OCI-LY7 (cell line): ENCODE measurements at regions not wholly inside any gene's neighbourhood (a gene's known extent, or its start where the extent isn't known, plus 50 kb on each side); places are given as distances from the start of the nearest gene placed in this dataset.

Source experiments
- BruUV-seq: library from RNA; stranded (reverse); fragments of 400-500 nt; replicated peaks from 2 replicates; lab custom pipeline; 2021; lab: Mats Ljungman, UMichigan
- CTCF ChIA-PET: fragments of 300-600 bp; sonication (Branson Sonifier 250); formaldehyde crosslinking; loops from one replicate; lab custom pipeline; 2022; ENCODE audit warnings: antibody characterized with exemption; ENCODE audit not compliant: unreplicated experiment; lab: Charles Lee
- POLR2A ChIA-PET: fragments of 300-600 bp; sonication (Branson Sonifier 250); formaldehyde crosslinking; loops from one replicate; lab custom pipeline; 2022; ENCODE audit warnings: antibody characterized with exemption; lab: Charles Lee
- DNase-seq: peaks from one replicate; pipeline ENCODE4 v3.0.0-alpha.2; 2015; ENCODE audit warnings: low spot score
- H2AFZ ChIP-seq: fragments of 200-600 bp; sonication (generic), shearing (Covaris generic); 2 replicates; pipeline ENCODE4 v1.6.1; 2014; ENCODE audit warnings: mild to moderate bottlenecking, antibody characterized with exemption, low read length, moderate library complexity
- H3K27ac ChIP-seq: fragments of 200-600 bp; sonication (generic); 2 replicates; pipeline ENCODE4 v1.5.1; 2014; ENCODE audit warnings: mixed run types, low read depth, mild to moderate bottlenecking, moderate library complexity, low read length, inconsistent platforms; ENCODE audit not compliant: poor library complexity, severe bottlenecking
- H3K36me3 ChIP-seq: fragments of 200-600 bp; sonication (generic); 2 replicates; pipeline ENCODE4 v1.6.1; 2014; ENCODE audit warnings: mild to moderate bottlenecking, antibody characterized with exemption, low read length, moderate library complexity, mixed read lengths; ENCODE audit not compliant: insufficient read depth
- H3K4me1 ChIP-seq: fragments of 200-600 bp; sonication (generic); 2 replicates; pipeline ENCODE4 v1.5.1; 2014; ENCODE audit warnings: mild to moderate bottlenecking, low read length; ENCODE audit not compliant: insufficient read depth, poor library complexity, severe bottlenecking
- H3K4me2 ChIP-seq: fragments of 200-600 bp; sonication (generic); 2 replicates; pipeline ENCODE4 v1.6.1; 2014; ENCODE audit warnings: mild to moderate bottlenecking, low read length
- H3K4me3 ChIP-seq: fragments of 200-600 bp; sonication (generic); 2 replicates; pipeline ENCODE4 v1.5.1; 2014; ENCODE audit warnings: mild to moderate bottlenecking, low read depth, low read length; ENCODE audit not compliant: poor library complexity, severe bottlenecking
- H3K79me2 ChIP-seq: fragments of 200-600 bp; sonication (generic); 2 replicates; pipeline ENCODE4 v1.6.1; 2016; ENCODE audit warnings: low read depth, mild to moderate bottlenecking, low read length, moderate library complexity, mixed read lengths; ENCODE audit not compliant: insufficient read depth
- H3K9me2 ChIP-seq: fragments of 200-600 bp; sonication (generic); 2 replicates; pipeline ENCODE4 v1.6.1; 2016; ENCODE audit warnings: mild to moderate bottlenecking, low read length, mixed read lengths; ENCODE audit not compliant: insufficient read depth
- H3K9me3 ChIP-seq: fragments of 200-600 bp; sonication (generic); 2 replicates; pipeline ENCODE4 v1.6.1; 2014; ENCODE audit warnings: mild to moderate bottlenecking, mixed run types, low read length, mixed read lengths
- H4K20me1 ChIP-seq: fragments of 200-600 bp; sonication (generic); 2 replicates; pipeline ENCODE4 v1.6.1; 2014; ENCODE audit warnings: mild to moderate bottlenecking, antibody characterized with exemption, low read length, moderate library complexity, mixed read lengths; ENCODE audit not compliant: insufficient read depth
- EZH2phosphoT487 ChIP-seq: fragments of 200-600 bp; sonication (generic); IDR thresholded peaks from 2 replicates; pipeline ENCODE4 v1.6.1; 2018; ENCODE audit warnings: low read depth, borderline replicate concordance, mild to moderate bottlenecking, mixed run types, antibody characterized with exemption, low read length, moderate library complexity, mixed read lengths
- intact Hi-C: fragments of 100-400 bp; cut with micrococcal nuclease; formaldehyde crosslinking; loops from one replicate; pipeline ENCODE4 v1.10.0; 2022; ENCODE audit not compliant: unreplicated experiment
- TF ChIP-seq, protein P1 (sequence below): fragments of 200-600 bp; sonication (generic); conservative IDR thresholded peaks from 2 replicates; pipeline ENCODE4 v1.5.1; 2014; ENCODE audit warnings: mild to moderate bottlenecking, antibody characterized with exemption, low read length, moderate library complexity, mixed read lengths

DNA sequence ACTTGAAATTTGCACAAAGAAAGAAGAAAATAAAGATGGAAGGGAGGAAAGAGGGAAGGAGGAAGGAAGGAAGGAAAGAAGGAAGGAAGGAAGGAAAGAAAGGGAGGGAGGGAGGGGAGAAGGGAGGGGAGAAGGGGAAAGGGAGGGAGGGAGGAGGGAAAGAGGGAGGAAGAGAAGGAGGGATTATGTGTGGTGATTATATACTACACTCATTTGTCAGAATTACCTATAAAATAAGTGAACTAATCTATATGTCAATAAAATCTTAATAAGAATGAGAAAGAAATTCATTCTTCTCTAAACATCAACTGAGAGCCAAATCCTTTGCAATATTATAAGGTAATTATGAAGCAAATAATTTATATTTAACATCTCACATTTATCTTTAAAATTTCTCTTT is 77.9 kb upstream of the TFAP2D start:
- H3K9me3 ChIP-seq, result no peaks in the 10 kb centered on the region
- H3K36me3 ChIP-seq, result no peaks in the 10 kb centered on the region
- H3K9me2 ChIP-seq, result no peaks in the 10 kb centered on the region
- no peak for DNase-seq
- H3K4me2 ChIP-seq, result no peak overlapping the region
- H4K20me1 ChIP-seq, result no peaks in the 10 kb centered on the region
- ChIA-PET CTCF (no interaction called here), POLR2A (no interaction called here)
- TF ChIP-seq, protein P1, sequence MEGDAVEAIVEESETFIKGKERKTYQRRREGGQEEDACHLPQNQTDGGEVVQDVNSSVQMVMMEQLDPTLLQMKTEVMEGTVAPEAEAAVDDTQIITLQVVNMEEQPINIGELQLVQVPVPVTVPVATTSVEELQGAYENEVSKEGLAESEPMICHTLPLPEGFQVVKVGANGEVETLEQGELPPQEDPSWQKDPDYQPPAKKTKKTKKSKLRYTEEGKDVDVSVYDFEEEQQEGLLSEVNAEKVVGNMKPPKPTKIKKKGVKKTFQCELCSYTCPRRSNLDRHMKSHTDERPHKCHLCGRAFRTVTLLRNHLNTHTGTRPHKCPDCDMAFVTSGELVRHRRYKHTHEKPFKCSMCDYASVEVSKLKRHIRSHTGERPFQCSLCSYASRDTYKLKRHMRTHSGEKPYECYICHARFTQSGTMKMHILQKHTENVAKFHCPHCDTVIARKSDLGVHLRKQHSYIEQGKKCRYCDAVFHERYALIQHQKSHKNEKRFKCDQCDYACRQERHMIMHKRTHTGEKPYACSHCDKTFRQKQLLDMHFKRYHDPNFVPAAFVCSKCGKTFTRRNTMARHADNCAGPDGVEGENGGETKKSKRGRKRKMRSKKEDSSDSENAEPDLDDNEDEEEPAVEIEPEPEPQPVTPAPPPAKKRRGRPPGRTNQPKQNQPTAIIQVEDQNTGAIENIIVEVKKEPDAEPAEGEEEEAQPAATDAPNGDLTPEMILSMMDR, result no peak
- TF ChIP-seq EZH2phosphoT487, result no peak
- H3K4me3 ChIP-seq, result no peak overlapping the region
- H3K79me2 ChIP-seq, result no peaks in the 10 kb centered on the region
- intact Hi-C loops, result no loop called here
- no peak overlapping the region for H2AFZ ChIP-seq
- H3K4me1 ChIP-seq, result no peaks in the 10 kb centered on the region
- no peak overlapping the region for H3K27ac ChIP-seq
- no TSS peak for BruUV-seq

DNA sequence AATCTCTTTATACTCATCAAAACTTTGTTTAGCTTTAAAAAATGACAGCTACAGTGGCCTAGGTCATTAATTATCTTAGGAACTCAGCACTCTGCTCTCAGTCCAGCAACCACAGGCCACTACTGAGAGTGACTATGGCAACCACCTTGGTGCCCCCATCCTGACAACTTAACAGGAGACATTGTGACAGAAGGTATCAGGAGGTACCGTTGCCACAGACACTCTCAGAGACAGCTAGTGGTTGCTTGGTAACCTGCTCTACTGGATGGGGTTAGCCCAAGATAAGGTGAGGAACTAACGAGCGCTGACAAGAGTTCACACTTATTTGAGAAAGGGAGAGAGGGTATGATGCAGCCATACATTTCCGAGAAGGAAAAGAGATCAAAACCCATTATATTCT is 76.1 kb upstream of the TFAP2D start:
- intact Hi-C loops, result no loop called here
- no peaks in the 10 kb centered on the region for H3K9me3 ChIP-seq
- TF ChIP-seq EZH2phosphoT487, result no peak
- TF ChIP-seq, protein P1, result no peak
- DNase-seq, result no peak
- no peaks in the 10 kb centered on the region for H4K20me1 ChIP-seq
- no TSS peak for BruUV-seq
- no peak overlapping the region for H2AFZ ChIP-seq
- no peaks in the 10 kb centered on the region for H3K9me2 ChIP-seq
- H3K4me2 ChIP-seq, result no peak overlapping the region
- ChIA-PET POLR2A (no interaction called here), CTCF (no interaction called here)
- no peak overlapping the region for H3K27ac ChIP-seq
- H3K79me2 ChIP-seq, result no peaks in the 10 kb centered on the region
- H3K4me1 ChIP-seq, result no peaks in the 10 kb centered on the region
- no peaks in the 10 kb centered on the region for H3K36me3 ChIP-seq
- H3K4me3 ChIP-seq, result no peak overlapping the region

- TF ChIP-seq, protein P1, result no peak
- TF ChIP-seq EZH2phosphoT487, result no peak
- Histone ChIP-seq H3K27ac (no peak overlapping the region), H4K20me1 (no peaks in the 10 kb centered on the region), H2AFZ (no peak overlapping the region), H3K9me3 (no peaks in the 10 kb centered on the region), H3K4me2 (no peak overlapping the region), H3K79me2 (no peaks in the 10 kb centered on the region), H3K4me3 (no peak overlapping the region), H3K36me3 (no peaks in the 10 kb centered on the region), H3K9me2 (no peaks in the 10 kb centered on the region), H3K4me1 (no peaks in the 10 kb centered on the region)
- intact Hi-C loops, result no loop called here
- BruUV-seq, result no TSS peak
- POLR2A ChIA-PET, result no interaction called here
- CTCF ChIA-PET, result no interaction called here
- no peak for DNase-seq
Observed at GRCh38 chr6:50649086-50649485, 64.2 kb upstream of the TFAP2D start.
